Activated naive CD4-positive, alpha-beta T cell treated with anti-CD3 and anti-CD28 coated beads, Interleukin-2, amount 10 ng/mL, durations not matched to agents 7 days and 5 days (primary cell): ENCODE measurements at regions not wholly inside any gene's neighbourhood (a gene's known extent, or its start where the extent isn't known, plus 50 kb on each side); places are given as distances from the start of the nearest gene placed in this dataset.

Source experiments
- CTCF ChIA-PET: fragments of 350-600 bp; sonication (Branson Sonifier 250); formaldehyde crosslinking; loops from one replicate; lab custom pipeline; 2021; ENCODE audit warnings: antibody characterized with exemption; lab: Charles Lee
- DNase-seq: peaks from one replicate; pipeline ENCODE4 v3.0.0-alpha.2; 2020
- H3K27ac Mint-ChIP-seq: one replicate; pipeline ENCODE4 v1.8.0; 2021; ENCODE audit warnings: mild to moderate bottlenecking, moderate library complexity, mixed read lengths
- H3K27me3 Mint-ChIP-seq: one replicate; pipeline ENCODE4 v1.8.0; 2021; ENCODE audit warnings: mild to moderate bottlenecking, mixed read lengths
- H3K36me3 Mint-ChIP-seq: one replicate; pipeline ENCODE4 v1.8.0; 2021; ENCODE audit warnings: mixed read lengths
- H3K4me1 Mint-ChIP-seq: one replicate; pipeline ENCODE4 v1.8.0; 2021; ENCODE audit warnings: mixed read lengths
- H3K4me3 Mint-ChIP-seq: one replicate; pipeline ENCODE4 v1.8.0; 2021; ENCODE audit warnings: mild to moderate bottlenecking, moderate library complexity, mixed read lengths
- H3K9me3 Mint-ChIP-seq: one replicate; pipeline ENCODE4 v1.8.0; 2021; ENCODE audit warnings: mixed read lengths

DNA sequence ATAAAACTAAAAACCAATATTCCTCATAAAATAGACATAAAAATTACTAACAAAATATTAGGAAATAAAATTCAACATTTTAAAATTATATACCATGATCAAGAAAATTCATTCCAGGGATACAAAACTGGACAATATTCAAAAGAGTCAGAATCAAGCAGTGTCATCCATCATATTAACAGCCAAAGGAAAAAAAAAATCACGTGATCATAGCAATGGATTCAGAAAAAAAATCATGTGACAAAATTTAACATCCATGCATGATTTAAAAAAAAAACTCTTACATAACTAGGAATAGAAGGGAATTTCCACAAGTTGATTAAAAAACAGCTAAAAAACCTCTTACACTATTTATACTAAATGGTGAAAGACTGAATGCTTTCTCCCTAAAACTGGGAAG lies 95.3 kb upstream of the USP47 start:
- Mint-ChIP-seq H3K36me3 (no peaks in the 10 kb centered on the region), H3K27ac (no peak overlapping the region), H3K9me3 (no peaks in the 10 kb centered on the region), H3K4me1 (no peaks in the 10 kb centered on the region), H3K27me3 (peaks cover 15% of the 10 kb centered on the region), H3K4me3 (no peak overlapping the region)
- DNase-seq = no peak
- CTCF ChIA-PET = no interaction called here

DNA sequence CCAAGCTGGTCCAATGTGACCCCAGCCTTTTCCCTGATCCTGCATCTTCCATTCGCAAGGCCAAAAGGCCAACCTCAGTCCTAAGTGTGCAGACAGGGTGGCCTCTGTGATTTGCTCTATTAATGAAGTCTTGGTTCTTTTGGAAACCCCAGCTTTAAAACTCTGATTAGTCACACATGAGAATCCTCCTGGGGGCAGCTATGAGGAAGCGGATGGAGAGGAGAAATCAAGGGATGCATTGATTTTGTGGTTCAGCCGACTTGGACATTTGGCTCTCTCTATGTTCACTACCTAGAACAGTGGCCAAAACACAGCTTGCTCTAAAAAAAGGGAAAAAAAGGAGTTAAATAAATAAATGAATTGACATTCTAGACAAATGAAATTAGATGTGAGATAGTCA lies 98.6 kb upstream of the USP47 start:
- Mint-ChIP-seq H3K4me3 (no peak overlapping the region), H3K9me3 (no peaks in the 10 kb centered on the region), H3K27ac (no peak overlapping the region), H3K36me3 (no peaks in the 10 kb centered on the region), H3K4me1 (no peaks in the 10 kb centered on the region), H3K27me3 (peaks cover 11% of the 10 kb centered on the region)
- CTCF ChIA-PET = no interaction called here
- DNase-seq = no peak

DNA sequence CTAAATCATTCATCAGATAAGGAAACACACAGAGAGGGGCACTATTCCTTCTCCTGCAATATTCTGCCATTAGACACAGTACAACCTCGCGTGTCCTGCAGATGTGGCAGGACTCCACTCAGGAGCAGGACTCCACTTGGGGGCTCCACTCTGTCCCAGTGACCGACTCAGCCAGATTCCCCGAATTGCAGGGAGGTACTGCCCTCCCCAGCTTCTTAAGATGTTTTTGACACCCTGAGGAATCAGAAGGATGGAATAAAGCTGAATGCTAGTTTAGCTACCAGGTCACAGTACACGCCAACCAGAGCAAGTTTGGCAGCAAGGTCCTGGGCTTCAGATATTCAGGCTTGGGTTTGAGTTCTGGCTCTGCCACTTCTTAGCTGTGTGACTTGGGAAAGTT lies 99.3 kb upstream of the USP47 start:
- DNase-seq = no peak
- Mint-ChIP-seq H3K27ac (no peak overlapping the region), H3K27me3 (peaks cover 11% of the 10 kb centered on the region), H3K9me3 (no peaks in the 10 kb centered on the region), H3K4me3 (no peak overlapping the region), H3K4me1 (no peaks in the 10 kb centered on the region), H3K36me3 (no peaks in the 10 kb centered on the region)
- CTCF ChIA-PET = no interaction called here

DNA sequence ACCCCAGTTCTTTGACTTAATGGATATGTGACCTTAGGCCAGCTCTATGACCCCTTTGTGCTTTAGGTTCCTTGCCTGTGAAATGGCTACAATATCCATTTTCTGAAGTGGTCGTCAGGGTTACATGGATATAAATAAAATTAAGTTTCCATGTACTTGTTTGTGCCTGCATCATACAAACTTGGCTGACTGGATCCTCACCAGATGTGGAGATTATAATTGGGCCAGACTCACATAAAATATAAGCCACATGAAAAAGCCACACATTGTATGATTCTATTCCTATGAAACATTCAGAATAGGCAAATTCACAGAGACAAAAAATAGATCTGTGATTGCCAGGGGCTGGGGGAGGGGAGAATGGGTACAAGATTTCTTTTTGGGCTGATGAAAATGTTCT lies 100.9 kb upstream of the USP47 start:
- CTCF ChIA-PET = no interaction called here
- Mint-ChIP-seq H3K27me3 (peaks cover 11% of the 10 kb centered on the region), H3K27ac (no peak overlapping the region), H3K4me3 (no peak overlapping the region), H3K9me3 (no peaks in the 10 kb centered on the region), H3K36me3 (no peaks in the 10 kb centered on the region), H3K4me1 (no peaks in the 10 kb centered on the region)
- no peak for DNase-seq

DNA sequence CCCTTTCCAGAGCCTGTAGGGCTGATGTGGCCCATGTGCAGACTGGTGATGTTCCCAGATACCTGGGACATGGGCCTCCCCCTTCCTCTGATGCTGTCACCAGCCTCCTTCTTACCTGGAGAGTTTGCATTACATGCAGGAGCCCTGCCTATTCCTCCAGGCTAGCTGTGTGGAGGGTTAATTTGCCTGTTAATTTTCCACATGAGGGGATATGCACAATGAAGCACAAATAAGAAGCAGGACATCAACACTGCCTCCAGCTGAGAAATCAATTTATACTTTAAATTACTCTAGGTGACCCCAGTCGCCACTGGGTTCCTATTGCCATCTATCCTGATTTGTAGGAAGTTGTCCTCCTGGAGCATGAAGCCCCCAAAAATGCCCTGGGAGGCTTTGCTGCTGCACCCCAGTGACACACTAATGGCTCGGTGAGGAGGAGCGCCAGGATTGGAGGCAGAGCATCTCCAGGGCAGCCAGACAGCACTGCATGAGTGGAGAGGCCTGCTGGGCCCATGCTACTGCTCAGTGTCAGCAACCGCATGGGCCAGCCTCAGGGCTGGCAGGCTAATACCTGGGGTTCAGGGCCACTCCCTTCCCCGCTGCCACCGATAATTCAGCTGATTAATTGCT lies 101.6 kb upstream of the USP47 start:
- CTCF ChIA-PET = no interaction called here
- H3K27me3 Mint-ChIP-seq = peaks cover 11% of the 10 kb centered on the region
- no peaks in the 10 kb centered on the region for H3K9me3 Mint-ChIP-seq
- H3K27ac Mint-ChIP-seq = no peak overlapping the region
- H3K4me3 Mint-ChIP-seq = no peak overlapping the region
- no peaks in the 10 kb centered on the region for H3K4me1 Mint-ChIP-seq
- DNase-seq = no peak
- no peaks in the 10 kb centered on the region for H3K36me3 Mint-ChIP-seq

DNA sequence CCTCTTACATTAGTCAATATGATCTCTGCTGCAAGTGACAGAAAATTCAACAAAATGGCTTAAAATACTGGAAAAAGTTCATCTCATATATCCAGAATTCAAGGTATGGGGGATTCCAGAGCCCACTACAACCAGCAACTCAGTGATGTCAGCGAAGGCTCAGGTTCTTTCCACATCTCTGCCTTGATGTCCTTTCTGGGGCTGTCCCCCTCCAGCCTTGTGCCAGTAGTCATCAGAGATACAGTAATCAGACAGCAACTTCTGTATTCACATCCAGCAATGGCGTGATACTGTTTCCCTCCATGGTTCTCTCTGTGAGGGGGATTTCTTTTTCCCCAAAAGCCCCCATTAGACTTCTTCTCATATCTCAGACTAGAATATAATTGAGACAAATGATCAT lies 103.4 kb upstream of the USP47 start:
- peaks cover 6% of the 10 kb centered on the region for H3K27me3 Mint-ChIP-seq
- no peaks in the 10 kb centered on the region for H3K9me3 Mint-ChIP-seq
- H3K27ac Mint-ChIP-seq = no peak overlapping the region
- CTCF ChIA-PET = no interaction called here
- no peaks in the 10 kb centered on the region for H3K4me1 Mint-ChIP-seq
- no peaks in the 10 kb centered on the region for H3K36me3 Mint-ChIP-seq
- no peak overlapping the region for H3K4me3 Mint-ChIP-seq
- no peak for DNase-seq

DNA sequence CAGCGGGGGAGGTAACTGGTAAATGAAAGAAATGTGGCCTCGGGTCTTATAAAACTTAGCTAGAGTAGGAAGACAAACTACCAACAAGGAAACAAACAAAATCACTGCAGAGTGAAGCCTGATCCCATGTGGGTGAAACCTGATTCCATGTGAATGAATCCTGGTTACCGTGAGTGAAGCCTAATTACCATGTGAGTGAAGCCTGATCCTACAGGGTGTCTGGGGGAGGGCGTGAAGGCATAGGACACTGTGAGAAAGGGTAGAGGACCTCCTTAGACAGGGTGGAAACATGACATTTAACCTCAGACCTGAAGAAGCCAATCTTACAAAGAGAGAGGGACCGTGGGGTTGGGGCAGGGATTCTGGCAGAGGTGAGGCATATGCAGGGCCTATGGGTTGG lies 106.2 kb upstream of the USP47 start:
- no peaks in the 10 kb centered on the region for H3K36me3 Mint-ChIP-seq
- DNase-seq = no peak
- H3K9me3 Mint-ChIP-seq = no peaks in the 10 kb centered on the region
- H3K4me1 Mint-ChIP-seq = no peaks in the 10 kb centered on the region
- H3K4me3 Mint-ChIP-seq = no peak overlapping the region
- CTCF ChIA-PET = no interaction called here
- no peak overlapping the region for H3K27ac Mint-ChIP-seq
- peaks cover 12% of the 10 kb centered on the region for H3K27me3 Mint-ChIP-seq

DNA sequence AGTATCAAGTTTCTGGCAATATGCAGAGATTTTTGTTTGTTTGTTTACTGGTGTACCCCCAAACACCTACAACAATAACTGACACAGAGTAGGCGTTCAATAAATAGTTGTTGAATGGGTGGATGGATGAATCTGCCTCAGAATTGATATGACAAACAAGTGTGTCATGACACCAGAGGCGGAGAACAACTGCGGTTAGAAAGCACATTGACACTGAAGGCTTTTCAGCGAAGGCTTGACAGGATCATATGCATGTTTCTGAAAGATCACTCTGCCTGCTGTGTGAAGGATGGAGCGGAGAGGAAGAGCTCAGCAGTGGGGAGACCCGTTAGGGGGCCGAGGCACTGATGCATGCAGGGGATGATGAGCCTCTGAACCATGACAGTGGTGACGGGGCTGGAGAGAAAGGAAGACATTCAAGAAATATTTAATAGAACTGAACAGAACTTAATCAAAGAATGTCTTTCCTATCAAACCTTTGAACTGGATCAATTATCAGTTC lies 108.5 kb upstream of the USP47 start:
- CTCF ChIA-PET = no interaction called here
- H3K9me3 Mint-ChIP-seq = no peaks in the 10 kb centered on the region
- no peak for DNase-seq
- H3K4me3 Mint-ChIP-seq = no peak overlapping the region
- no peak overlapping the region for H3K27ac Mint-ChIP-seq
- no peaks in the 10 kb centered on the region for H3K4me1 Mint-ChIP-seq
- H3K27me3 Mint-ChIP-seq = peaks cover 12% of the 10 kb centered on the region
- no peaks in the 10 kb centered on the region for H3K36me3 Mint-ChIP-seq

DNA sequence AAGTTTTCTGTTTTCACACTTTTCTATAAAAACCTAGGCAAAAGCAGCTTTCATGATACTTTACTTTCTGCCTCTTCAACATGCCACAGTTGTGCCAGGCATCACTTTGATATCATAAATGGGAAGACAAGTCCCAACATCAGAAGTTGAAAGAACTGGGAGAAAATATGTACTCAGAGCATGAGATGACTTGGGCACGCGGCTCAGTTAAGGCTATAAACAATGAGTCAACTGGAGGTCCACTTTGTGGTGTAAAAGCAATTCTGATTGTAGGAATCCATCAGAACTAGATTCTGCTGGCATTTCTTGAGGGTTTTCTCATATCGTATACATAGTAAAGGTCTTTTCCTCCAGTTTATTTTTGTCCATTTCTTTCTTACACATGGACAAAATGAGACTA lies 109.7 kb upstream of the USP47 start:
- CTCF ChIA-PET = no interaction called here
- no peak overlapping the region for H3K27ac Mint-ChIP-seq
- H3K4me1 Mint-ChIP-seq = no peaks in the 10 kb centered on the region
- no peak for DNase-seq
- H3K36me3 Mint-ChIP-seq = no peaks in the 10 kb centered on the region
- H3K4me3 Mint-ChIP-seq = no peak overlapping the region
- H3K27me3 Mint-ChIP-seq = peaks cover 12% of the 10 kb centered on the region
- no peaks in the 10 kb centered on the region for H3K9me3 Mint-ChIP-seq

DNA sequence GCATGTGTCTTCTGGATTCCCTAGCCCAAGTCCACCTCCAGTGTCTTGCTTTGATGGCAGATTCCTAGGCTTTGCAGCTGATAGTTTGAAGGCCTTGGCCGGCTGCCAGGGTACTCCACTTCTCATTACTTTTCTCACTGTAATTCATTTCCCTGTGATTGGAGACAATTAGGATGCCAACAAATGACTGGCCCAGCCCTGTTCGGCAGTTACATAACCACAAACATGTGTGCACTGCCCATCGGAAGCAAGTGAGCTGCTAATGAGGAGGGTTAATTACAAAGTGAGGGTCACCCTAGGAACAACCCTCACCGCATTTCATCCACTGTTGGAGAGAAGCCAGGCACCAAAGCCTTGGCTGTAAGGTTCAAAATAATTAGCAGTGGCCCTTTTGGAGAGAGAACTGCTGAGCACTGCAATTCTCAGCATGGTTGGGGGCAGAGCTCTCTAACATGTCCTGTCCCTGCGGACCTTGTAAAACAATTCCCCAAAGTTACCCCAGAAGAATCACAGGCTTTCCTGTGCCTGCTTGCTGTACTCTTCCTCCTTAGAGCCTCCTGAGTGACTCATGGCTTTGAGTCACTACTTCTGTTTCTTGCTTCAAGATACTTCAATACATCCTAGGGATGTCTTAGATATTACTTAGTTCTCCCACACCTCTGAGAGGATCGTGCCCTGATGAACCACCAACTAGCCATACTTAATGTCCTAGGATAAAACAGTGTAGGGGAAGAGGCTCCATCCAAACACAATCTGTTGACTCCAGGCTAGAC lies 109.7 kb upstream of the GALNT18 start:
- H3K4me1 Mint-ChIP-seq = no peaks in the 10 kb centered on the region
- no peak for DNase-seq
- H3K36me3 Mint-ChIP-seq = no peaks in the 10 kb centered on the region
- no peak overlapping the region for H3K4me3 Mint-ChIP-seq
- H3K9me3 Mint-ChIP-seq = no peaks in the 10 kb centered on the region
- peaks cover 12% of the 10 kb centered on the region for H3K27me3 Mint-ChIP-seq
- CTCF ChIA-PET = no interaction called here
- H3K27ac Mint-ChIP-seq = no peak overlapping the region

DNA sequence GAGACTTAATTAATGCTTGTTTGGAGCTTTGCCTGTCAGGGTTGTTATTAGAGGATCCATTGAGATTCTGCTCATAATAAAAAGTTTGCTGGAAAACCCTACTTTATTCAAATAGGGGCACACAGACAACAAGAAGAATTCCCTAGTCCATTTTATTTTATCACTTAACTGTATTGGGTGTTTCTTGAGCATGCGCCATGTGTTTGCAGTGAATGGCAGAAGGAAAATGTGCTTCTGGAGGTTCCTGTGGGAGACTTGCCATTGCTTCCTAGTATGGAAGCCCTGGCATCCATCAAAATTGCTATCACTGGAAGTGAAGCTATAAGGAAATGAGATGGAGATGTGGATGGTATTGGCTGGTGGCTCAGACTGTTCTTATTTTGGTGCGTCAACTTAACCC lies 106.6 kb upstream of the GALNT18 start:
- CTCF ChIA-PET = no interaction called here
- DNase-seq = no peak
- H3K27ac Mint-ChIP-seq = no peak overlapping the region
- H3K4me3 Mint-ChIP-seq = no peak overlapping the region
- H3K36me3 Mint-ChIP-seq = no peaks in the 10 kb centered on the region
- peaks cover 11% of the 10 kb centered on the region for H3K27me3 Mint-ChIP-seq
- no peaks in the 10 kb centered on the region for H3K9me3 Mint-ChIP-seq
- no peaks in the 10 kb centered on the region for H3K4me1 Mint-ChIP-seq

DNA sequence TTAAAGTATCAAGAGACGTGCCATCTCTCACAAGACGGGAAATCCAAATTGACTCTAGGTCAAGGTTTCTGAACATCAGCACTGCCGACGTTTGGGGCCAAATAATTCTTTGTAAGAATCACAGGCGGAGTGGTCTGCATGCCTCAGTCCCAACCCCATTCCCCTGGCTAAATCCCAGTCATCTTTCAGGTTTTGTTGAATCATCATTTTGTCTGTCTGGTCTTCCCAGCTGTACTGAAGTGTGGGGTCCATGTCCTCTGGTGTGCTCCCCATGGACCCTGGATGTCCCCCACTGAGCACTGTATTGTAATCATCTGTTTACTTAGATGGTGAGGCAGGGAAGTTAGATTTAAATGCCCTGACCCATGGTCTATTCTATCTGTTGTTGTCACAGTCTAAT lies 103.6 kb upstream of the GALNT18 start:
- H3K4me1 Mint-ChIP-seq = no peaks in the 10 kb centered on the region
- H3K27me3 Mint-ChIP-seq = no peaks in the 10 kb centered on the region
- CTCF ChIA-PET = no interaction called here
- peaks cover 2% of the 10 kb centered on the region for H3K9me3 Mint-ChIP-seq
- no peak overlapping the region for H3K27ac Mint-ChIP-seq
- no peak for DNase-seq
- no peaks in the 10 kb centered on the region for H3K36me3 Mint-ChIP-seq
- H3K4me3 Mint-ChIP-seq = no peak overlapping the region

DNA sequence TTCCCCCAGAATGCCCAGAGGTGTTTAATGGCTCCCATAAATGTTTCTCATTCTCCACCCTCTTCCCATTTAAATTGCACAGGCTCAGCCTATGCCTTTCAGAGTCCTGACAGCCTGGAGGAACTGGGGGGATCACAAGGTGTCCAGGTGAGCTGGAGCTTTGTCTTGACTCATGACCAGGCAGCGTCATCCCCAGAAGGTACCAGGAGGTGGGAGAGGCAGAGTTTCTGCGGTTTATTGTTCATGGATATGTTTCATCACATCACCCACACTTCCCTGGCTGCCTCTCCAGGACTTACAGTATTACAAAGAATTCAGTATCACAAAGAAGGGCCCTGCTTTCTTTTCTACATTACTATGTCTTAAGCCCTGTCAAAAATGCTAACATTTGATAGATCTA lies 103.2 kb upstream of the GALNT18 start:
- CTCF ChIA-PET = no interaction called here
- H3K4me1 Mint-ChIP-seq = no peaks in the 10 kb centered on the region
- no peaks in the 10 kb centered on the region for H3K27me3 Mint-ChIP-seq
- peaks cover 2% of the 10 kb centered on the region for H3K9me3 Mint-ChIP-seq
- no peak overlapping the region for H3K27ac Mint-ChIP-seq
- H3K36me3 Mint-ChIP-seq = no peaks in the 10 kb centered on the region
- H3K4me3 Mint-ChIP-seq = no peak overlapping the region
- DNase-seq = no peak

DNA sequence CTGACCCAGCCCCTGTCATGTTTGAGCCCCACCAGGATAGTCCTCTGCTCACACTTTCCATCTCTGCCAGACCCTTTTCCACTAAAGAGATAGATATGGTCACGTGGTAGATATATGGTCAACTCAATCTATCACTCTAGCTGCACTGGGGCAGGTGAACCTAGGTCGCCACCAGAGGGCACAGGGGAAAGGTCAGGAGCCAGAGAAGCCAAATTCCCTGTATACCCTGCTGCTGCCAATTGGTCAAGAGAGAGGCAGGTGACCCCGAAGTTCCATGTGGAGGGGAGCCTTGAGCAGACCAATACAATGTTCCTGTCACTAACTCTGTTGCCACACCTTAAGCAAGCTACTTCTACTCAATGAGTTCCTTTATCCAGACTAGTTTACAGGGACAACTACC lies 101.1 kb upstream of the GALNT18 start:
- H3K27me3 Mint-ChIP-seq = no peaks in the 10 kb centered on the region
- no peak overlapping the region for H3K27ac Mint-ChIP-seq
- no peak overlapping the region for H3K4me3 Mint-ChIP-seq
- CTCF ChIA-PET = no interaction called here
- no peaks in the 10 kb centered on the region for H3K4me1 Mint-ChIP-seq
- DNase-seq = no peak
- H3K36me3 Mint-ChIP-seq = no peaks in the 10 kb centered on the region
- H3K9me3 Mint-ChIP-seq = peaks cover 2% of the 10 kb centered on the region

DNA sequence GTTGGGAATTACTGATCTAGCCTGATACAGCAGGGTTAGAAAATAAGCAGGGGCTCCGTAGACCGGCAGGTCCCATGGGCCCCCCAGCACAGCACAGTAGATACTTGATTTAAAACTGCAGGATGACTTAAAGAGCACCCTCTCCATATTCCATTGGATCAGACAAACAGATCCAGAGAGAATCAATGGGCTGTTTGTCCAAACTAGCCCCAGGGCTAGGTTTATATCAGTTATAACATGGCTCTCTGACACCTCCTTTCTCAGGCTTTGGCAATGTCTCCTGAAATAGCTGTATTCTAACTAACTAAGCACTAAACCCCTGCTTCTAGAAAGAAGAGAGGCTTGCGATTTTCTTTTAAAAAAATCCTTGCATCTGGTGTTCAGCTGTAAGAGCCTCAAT lies 100.4 kb upstream of the GALNT18 start:
- CTCF ChIA-PET = interaction anchor here (0.6 kb wide), 1 partner anchor 143 kb away, joined by 3 read pairs; no protein-coding TSS in a partner anchor
- H3K9me3 Mint-ChIP-seq = peaks cover 2% of the 10 kb centered on the region
- H3K27ac Mint-ChIP-seq = no peak overlapping the region
- H3K27me3 Mint-ChIP-seq = no peaks in the 10 kb centered on the region
- no peak for DNase-seq
- H3K36me3 Mint-ChIP-seq = no peaks in the 10 kb centered on the region
- H3K4me1 Mint-ChIP-seq = no peaks in the 10 kb centered on the region
- no peak overlapping the region for H3K4me3 Mint-ChIP-seq
